ENCODE measurements at regions not wholly inside any gene's neighbourhood (a gene's known extent, or its start where the extent isn't known, plus 50 kb on each side); places are given as distances from the start of the nearest gene placed in this dataset.
A peak's percentile ranks its signal among the peaks of the same experiment; 100 is the strongest.

GRCh38 chr5:176727983-176728675 is 80.8 kb downstream of the TSPAN17 start:
- H3K9me3 Mint-ChIP-seq, result no peaks in the 10 kb centered on the region
- H3K4me3 Mint-ChIP-seq, result no peak overlapping the region
- no peak overlapping the region for H3K27ac Mint-ChIP-seq
- H3K27me3 Mint-ChIP-seq (ENCODE audit: low read depth in 3 of 3), result peaks cover 3 to 11% (median 5%) of the 10 kb centered on the region in 3 donors
- DNase-seq, result no peak
- H3K36me3 Mint-ChIP-seq, result no peaks in the 10 kb centered on the region
- H3K4me1 Mint-ChIP-seq, result peaks cover 58 to 68% of the 10 kb centered on the region in 2 donors

GRCh38 chr5:176728831-176729251 is 81.5 kb upstream of the UNC5A start:
- H3K27me3 Mint-ChIP-seq (ENCODE audit: low read depth in 3 of 3), result peaks cover 0 to 8% (median 5%) of the 10 kb centered on the region in 3 donors
- no peak for DNase-seq
- no peaks in the 10 kb centered on the region for H3K9me3 Mint-ChIP-seq
- H3K4me3 Mint-ChIP-seq, result no peak overlapping the region
- H3K36me3 Mint-ChIP-seq, result no peaks in the 10 kb centered on the region
- no peak overlapping the region for H3K27ac Mint-ChIP-seq
- H3K4me1 Mint-ChIP-seq, result peaks cover 51 to 61% of the 10 kb centered on the region in 2 donors

GRCh38 chr5:176730815-176731475 is 79.4 kb upstream of the UNC5A start:
- no peak overlapping the region for H3K27ac Mint-ChIP-seq
- H3K27me3 Mint-ChIP-seq (ENCODE audit: low read depth in 3 of 3), result peaks cover 0 to 13% (median 5%) of the 10 kb centered on the region in 3 donors
- H3K4me3 Mint-ChIP-seq, result peak overlapping the region in 2 of 5 donors; percentile 13 to 27
- peaks cover 30 to 43% of the 10 kb centered on the region in 2 donors for H3K4me1 Mint-ChIP-seq
- DNase-seq, result no peak
- H3K9me3 Mint-ChIP-seq, result no peaks in the 10 kb centered on the region
- no peaks in the 10 kb centered on the region for H3K36me3 Mint-ChIP-seq

- Mint-ChIP-seq H3K4me1 (peaks cover 23 to 36% of the 10 kb centered on the region in 2 donors), H3K27ac (no peak overlapping the region), H3K36me3 (no peaks in the 10 kb centered on the region), H3K27me3 (ENCODE audit: low read depth in 3 of 3) (peaks cover 0 to 11% (median 5%) of the 10 kb centered on the region in 3 donors), H3K4me3 (peak overlapping the region in 2 of 5 donors; percentile 22 to 27), H3K9me3 (no peaks in the 10 kb centered on the region)
- no peak for DNase-seq
Measured at GRCh38 chr5:176731506-176732160, 78.7 kb upstream of the UNC5A start.

- H3K9me3 Mint-ChIP-seq, result no peaks in the 10 kb centered on the region
- no peak for DNase-seq
- H3K4me3 Mint-ChIP-seq, result peak overlapping the region in 3 of 5 donors; percentile 22 to 46 (median 23)
- H3K27me3 Mint-ChIP-seq (ENCODE audit: low read depth in 3 of 3), result peaks cover 4 to 11% (median 4%) of the 10 kb centered on the region in 3 donors
- H3K4me1 Mint-ChIP-seq, result peaks cover 18 to 30% of the 10 kb centered on the region in 2 donors
- H3K27ac Mint-ChIP-seq, result no peak overlapping the region
- no peaks in the 10 kb centered on the region for H3K36me3 Mint-ChIP-seq
Measured at GRCh38 chr5:176732306-176732705, 78.1 kb upstream of the UNC5A start.

GRCh38 chr5:176732736-176733405 is 77.5 kb upstream of the UNC5A start:
- DNase-seq, result no peak
- Mint-ChIP-seq H3K9me3 (no peaks in the 10 kb centered on the region), H3K27me3 (ENCODE audit: low read depth in 3 of 3) (peaks cover 4 to 13% (median 4%) of the 10 kb centered on the region in 3 donors), H3K27ac (no peak overlapping the region), H3K4me3 (no peak overlapping the region), H3K4me1 (peaks cover 18 to 24% of the 10 kb centered on the region in 2 donors), H3K36me3 (no peaks in the 10 kb centered on the region)

- H3K4me1 Mint-ChIP-seq, result peaks cover 18 to 23% of the 10 kb centered on the region in 2 donors
- H3K27ac Mint-ChIP-seq, result no peak overlapping the region
- no peak for DNase-seq
- H3K27me3 Mint-ChIP-seq (ENCODE audit: low read depth in 3 of 3), result peaks cover 4 to 17% (median 5%) of the 10 kb centered on the region in 3 donors
- H3K4me3 Mint-ChIP-seq, result no peak overlapping the region
- H3K9me3 Mint-ChIP-seq, result no peaks in the 10 kb centered on the region
- H3K36me3 Mint-ChIP-seq, result no peaks in the 10 kb centered on the region
Measured at GRCh38 chr5:176733406-176734262, 76.7 kb upstream of the UNC5A start.

- Mint-ChIP-seq H3K9me3 (no peaks in the 10 kb centered on the region), H3K4me1 (peaks cover 26 to 27% of the 10 kb centered on the region in 2 donors), H3K4me3 (no peak overlapping the region), H3K36me3 (no peaks in the 10 kb centered on the region), H3K27ac (peak overlapping the region in 1 of 6 donors; percentile 38), H3K27me3 (ENCODE audit: low read depth in 3 of 3) (peaks cover 7 to 22% (median 9%) of the 10 kb centered on the region in 3 donors)
- no peak for DNase-seq
Measured at GRCh38 chr5:176734756-176735342, 75.5 kb upstream of the UNC5A start.

- Mint-ChIP-seq H3K36me3 (no peaks in the 10 kb centered on the region), H3K27me3 (ENCODE audit: low read depth in 3 of 3) (peaks cover 7 to 22% (median 9%) of the 10 kb centered on the region in 3 donors), H3K4me1 (peaks cover 26 to 29% of the 10 kb centered on the region in 2 donors), H3K9me3 (no peaks in the 10 kb centered on the region), H3K4me3 (no peak overlapping the region), H3K27ac (peak overlapping the region in 1 of 6 donors; percentile 38)
- DNase-seq, result no peak
Measured at GRCh38 chr5:176735383-176736265, 74.7 kb upstream of the UNC5A start.

GRCh38 chr5:176736301-176736930 is 73.9 kb upstream of the UNC5A start:
- Mint-ChIP-seq H3K27me3 (ENCODE audit: low read depth in 3 of 3) (peaks cover 9 to 22% (median 10%) of the 10 kb centered on the region in 3 donors), H3K4me3 (no peak overlapping the region), H3K9me3 (no peaks in the 10 kb centered on the region), H3K4me1 (peaks cover 20 to 23% of the 10 kb centered on the region in 2 donors), H3K36me3 (no peaks in the 10 kb centered on the region), H3K27ac (no peak overlapping the region)
- DNase-seq, result no peak

- Mint-ChIP-seq H3K27ac (no peak overlapping the region), H3K4me1 (peaks cover 15 to 16% of the 10 kb centered on the region in 2 donors), H3K4me3 (no peak overlapping the region), H3K36me3 (no peaks in the 10 kb centered on the region), H3K27me3 (ENCODE audit: low read depth in 3 of 3) (peaks cover 13 to 22% (median 14%) of the 10 kb centered on the region in 3 donors), H3K9me3 (no peaks in the 10 kb centered on the region)
- no peak for DNase-seq
Measured at GRCh38 chr5:176736931-176737745, 73.2 kb upstream of the UNC5A start.
